ENCODE measurements at regions not wholly inside any gene's neighbourhood (a gene's known extent, or its start where the extent isn't known, plus 50 kb on each side); places are given as distances from the start of the nearest gene placed in this dataset.

DNA sequence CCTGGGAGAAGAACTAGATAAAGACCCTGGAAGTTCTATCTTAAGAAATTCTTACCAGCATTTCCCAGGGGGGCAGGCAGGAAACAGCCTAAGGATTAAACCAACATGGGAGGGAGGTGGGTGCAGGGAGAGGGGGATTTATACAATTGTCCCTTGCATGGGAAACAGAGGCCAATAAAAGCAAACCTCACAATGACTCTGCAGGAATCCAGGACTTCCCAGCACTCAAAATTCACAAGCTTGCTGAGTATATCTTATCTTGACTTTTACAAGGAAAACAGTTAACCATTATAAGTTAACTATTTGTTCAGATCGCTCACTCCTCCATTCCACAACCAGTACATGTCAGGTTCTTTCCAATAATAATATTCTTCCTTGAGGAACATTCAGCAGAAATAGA, 241.3 kb downstream of the MREG start:
- CTCF ChIA-PET: interaction anchor here (1.3 kb wide), 1 partner anchor 36 kb away, joined by 3 read pairs; no protein-coding TSS in a partner anchor
- H3K27ac ChIP-seq (ENCODE audit: control insufficient read depth, insufficient read depth): no peak overlapping the region

More for the DNA sequence above, 241.3 kb downstream of the MREG start:
- H3K4me1 ChIP-seq (ENCODE audit: control insufficient read depth, insufficient read depth, low read length): no peaks in the 10 kb centered on the region
- no peaks in the 10 kb centered on the region for H3K9me3 ChIP-seq (replicated peaks; ENCODE audit: control insufficient read depth, insufficient read depth, low read length)
- ATAC-seq (no peak), FAIRE-seq (no peak), DNase-seq (ENCODE audit: low read depth, low spot score) (no peak)
- ChIA-PET RAD21 (ENCODE audit: unreplicated experiment) (no interaction called here), SMC1A (ENCODE audit: uncharacterized antibody, unreplicated experiment) (interaction anchor here (1.2 to 3.5 kb wide), 3 partner anchors 12 to 23 kb away, joined by 3 to 12 read pairs (median 11); no protein-coding TSS in a partner anchor), POLR2A (no interaction called here)
- H3K36me3 ChIP-seq (ENCODE audit: control insufficient read depth in 2 of 2, insufficient read depth in 2 of 2, low read length in 1 of 2): no peaks in the 10 kb centered on the region
- no peak overlapping the region for H3K4me2 ChIP-seq (ENCODE audit: control insufficient read depth, insufficient read depth)
- H4K20me1 ChIP-seq (ENCODE audit: control insufficient read depth, insufficient read depth): no peaks in the 10 kb centered on the region
- in situ Hi-C loops (cut with MboI): no loop called here
- no peaks in the 10 kb centered on the region for H3K79me2 ChIP-seq (ENCODE audit: control insufficient read depth, insufficient read depth, low read length)
- peaks cover 0 to 3% of the 10 kb centered on the region in 2 experiments; a peak in 1 of 4 replicates for H3K27me3 ChIP-seq (replicated peaks in 1 of 2; ENCODE audit: control insufficient read depth in 2 of 2, insufficient read depth in 2 of 2, low read length in 1 of 2)
- H3K4me3 ChIP-seq: no peak overlapping the region
- intact Hi-C loops (cut with micrococcal nuclease; ENCODE audit: unreplicated experiment): no loop called here
- WGBS (ENCODE audit: insufficient coverage, insufficient replicate concordance, low lambda C conversion rate, missing lambda C conversion rate): 79% methylated on average over 1 of the region's 1 CpG
- BruUV-seq (replicated peaks): no TSS peak
- no peak overlapping the region for H2AFZ ChIP-seq (ENCODE audit: control insufficient read depth, low read depth, low read length)
- no peak overlapping the region for H3K9ac ChIP-seq (ENCODE audit: control insufficient read depth, insufficient read depth, low read length)
- TF ChIP-seq TCF12 (IDR thresholded peaks at IDR 0.05; ENCODE audit: low read depth, low read length): no peak
- TF ChIP-seq SREBF1 (IDR thresholded peaks at IDR 0.05; ENCODE audit: low read length): no peak
- no peak for TF ChIP-seq EZH2 (IDR thresholded peaks at IDR 0.05; ENCODE audit: borderline replicate concordance, control insufficient read depth, low read depth, low read length)
- no peak for TF ChIP-seq SMARCA5 (IDR thresholded peaks at IDR 0.05)
- no peak for TF ChIP-seq ESRRA (IDR thresholded peaks at IDR 0.05; ENCODE audit: low read length)
- TF ChIP-seq NFYB (IDR thresholded peaks at IDR 0.05; ENCODE audit: insufficient read depth, low read depth, low read length): no peak
- TF ChIP-seq, protein P1, sequence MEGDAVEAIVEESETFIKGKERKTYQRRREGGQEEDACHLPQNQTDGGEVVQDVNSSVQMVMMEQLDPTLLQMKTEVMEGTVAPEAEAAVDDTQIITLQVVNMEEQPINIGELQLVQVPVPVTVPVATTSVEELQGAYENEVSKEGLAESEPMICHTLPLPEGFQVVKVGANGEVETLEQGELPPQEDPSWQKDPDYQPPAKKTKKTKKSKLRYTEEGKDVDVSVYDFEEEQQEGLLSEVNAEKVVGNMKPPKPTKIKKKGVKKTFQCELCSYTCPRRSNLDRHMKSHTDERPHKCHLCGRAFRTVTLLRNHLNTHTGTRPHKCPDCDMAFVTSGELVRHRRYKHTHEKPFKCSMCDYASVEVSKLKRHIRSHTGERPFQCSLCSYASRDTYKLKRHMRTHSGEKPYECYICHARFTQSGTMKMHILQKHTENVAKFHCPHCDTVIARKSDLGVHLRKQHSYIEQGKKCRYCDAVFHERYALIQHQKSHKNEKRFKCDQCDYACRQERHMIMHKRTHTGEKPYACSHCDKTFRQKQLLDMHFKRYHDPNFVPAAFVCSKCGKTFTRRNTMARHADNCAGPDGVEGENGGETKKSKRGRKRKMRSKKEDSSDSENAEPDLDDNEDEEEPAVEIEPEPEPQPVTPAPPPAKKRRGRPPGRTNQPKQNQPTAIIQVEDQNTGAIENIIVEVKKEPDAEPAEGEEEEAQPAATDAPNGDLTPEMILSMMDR (IDR thresholded peaks at IDR 0.05 in 2 of 3, conservative IDR thresholded peaks at IDR 0.05 in 1 of 3; ENCODE audit: control insufficient read depth in 2 of 3, extremely low read depth in 1 of 3, insufficient read depth in 1 of 3, low read depth in 3 of 3, low read length in 3 of 3): no peak
- no peak for TF ChIP-seq EGR1 (IDR thresholded peaks at IDR 0.05; ENCODE audit: borderline replicate concordance in 1 of 2, low read depth in 2 of 2, low read length in 2 of 2)
- TF ChIP-seq ZNF274 (IDR thresholded peaks at IDR 0.05; ENCODE audit: insufficient read depth, insufficient read length): no peak
- no peak for TF ChIP-seq WRNIP1 (IDR thresholded peaks at IDR 0.05; ENCODE audit: borderline replicate concordance, low read depth, low read length)
- TF ChIP-seq, protein P2, sequence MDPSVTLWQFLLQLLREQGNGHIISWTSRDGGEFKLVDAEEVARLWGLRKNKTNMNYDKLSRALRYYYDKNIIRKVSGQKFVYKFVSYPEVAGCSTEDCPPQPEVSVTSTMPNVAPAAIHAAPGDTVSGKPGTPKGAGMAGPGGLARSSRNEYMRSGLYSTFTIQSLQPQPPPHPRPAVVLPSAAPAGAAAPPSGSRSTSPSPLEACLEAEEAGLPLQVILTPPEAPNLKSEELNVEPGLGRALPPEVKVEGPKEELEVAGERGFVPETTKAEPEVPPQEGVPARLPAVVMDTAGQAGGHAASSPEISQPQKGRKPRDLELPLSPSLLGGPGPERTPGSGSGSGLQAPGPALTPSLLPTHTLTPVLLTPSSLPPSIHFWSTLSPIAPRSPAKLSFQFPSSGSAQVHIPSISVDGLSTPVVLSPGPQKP (IDR thresholded peaks at IDR 0.05; ENCODE audit: low read depth, low read length): no peak
- TF ChIP-seq CHD2 (IDR thresholded peaks at IDR 0.05; ENCODE audit: borderline replicate concordance, low read depth, low read length): no peak
- TF ChIP-seq POLR2AphosphoS5 (IDR thresholded peaks at IDR 0.05; ENCODE audit: low read length): no peak
- TF ChIP-seq YBX1 (IDR thresholded peaks at IDR 0.05): no peak
